Fibroblast of pulmonary artery (primary cell): ENCODE measurements at regions not wholly inside any gene's neighbourhood (a gene's known extent, or its start where the extent isn't known, plus 50 kb on each side); places are given as distances from the start of the nearest gene placed in this dataset.
A peak's percentile ranks its signal among the peaks of the same experiment; 100 is the strongest.

Experiments
- DNase-seq: peaks from one replicate; pipeline ENCODE4 v3.0.0-alpha.2; 2010; ENCODE audit warnings: low read depth
- H3K4me3 ChIP-seq: replicated peaks from 2 replicates; pipeline ENCODE4 v1.5.1; 2011; ENCODE audit warnings: low read depth, mild to moderate bottlenecking, control low read depth, low read length, moderate library complexity
- CTCF ChIP-seq: IDR thresholded peaks from 2 replicates; pipeline ENCODE4 v1.5.1; 2011; ENCODE audit warnings: mild to moderate bottlenecking, control low read depth, low read length, inconsistent platforms; ENCODE audit errors: missing control alignments

GRCh38 chr12:92403210-92404175 is 257.8 kb upstream of the BTG1 start:
- no peak overlapping the region for H3K4me3 ChIP-seq
- TF ChIP-seq CTCF = no peak
- DNase-seq = no peak

DNA sequence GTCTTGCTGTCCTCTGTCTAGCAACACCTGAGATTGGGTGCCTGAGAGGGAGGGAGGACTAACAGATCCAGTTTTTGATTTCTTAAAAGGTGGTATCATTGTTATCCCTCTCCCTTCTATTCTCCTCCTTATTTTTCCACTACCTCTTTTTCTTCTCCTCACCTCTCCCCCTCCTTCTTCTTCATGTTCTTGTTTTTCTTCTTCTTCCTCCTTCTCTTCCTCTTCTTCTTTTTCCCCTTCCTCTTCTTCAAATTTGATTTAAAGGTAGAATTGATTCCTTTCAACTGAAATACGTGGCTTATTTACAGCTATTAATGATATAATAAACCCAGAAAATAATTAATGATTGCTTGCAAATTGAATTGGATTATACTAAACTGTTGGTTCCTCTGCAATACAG is 256.8 kb upstream of the BTG1 start:
- TF ChIP-seq CTCF = no peak
- no peak for DNase-seq

GRCh38 chr12:92400006-92400405 is 254.4 kb upstream of the BTG1 start:
- DNase-seq = no peak

More for the DNA sequence above, 256.8 kb upstream of the BTG1 start:
- H3K4me3 ChIP-seq = no peak overlapping the region

DNA sequence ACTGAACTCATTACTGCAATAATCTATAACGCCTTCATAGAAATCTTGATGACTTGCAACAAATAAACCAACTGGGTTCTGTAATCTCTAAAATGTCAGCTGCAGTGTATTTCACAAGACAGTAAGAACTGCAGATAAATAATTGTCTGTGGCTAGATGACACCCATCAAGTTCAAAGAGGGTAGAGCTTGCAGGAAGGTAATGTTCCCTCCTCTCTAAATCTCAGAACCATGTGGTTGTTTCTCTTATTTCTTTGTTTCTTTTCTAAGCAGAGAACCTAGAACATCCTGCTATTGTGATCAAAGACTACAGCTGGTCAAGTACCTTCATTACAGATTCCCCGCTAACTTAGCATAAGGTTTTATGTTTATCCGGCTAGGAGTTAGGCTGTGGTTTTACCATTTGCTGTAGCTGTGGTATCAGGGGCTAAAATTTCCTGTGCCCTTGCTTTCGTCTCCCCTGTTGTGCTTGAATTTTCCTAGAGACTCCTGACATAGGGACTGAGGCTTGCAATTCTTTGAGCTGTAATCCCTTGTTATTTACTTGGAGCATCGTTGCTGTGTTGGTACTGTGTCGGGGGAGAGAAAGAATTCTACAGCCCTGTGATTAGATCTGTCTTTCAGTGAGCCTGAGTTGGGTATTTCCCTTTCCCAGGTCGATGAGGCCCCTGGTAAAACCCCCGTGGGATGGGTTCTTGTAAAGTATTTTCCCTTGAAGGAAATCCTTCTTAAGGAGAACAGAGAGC is 253.1 kb upstream of the BTG1 start:
- no peak for DNase-seq
- no peak for TF ChIP-seq CTCF
- H3K4me3 ChIP-seq = no peak overlapping the region

More at GRCh38 chr12:92400006-92400405, 254.4 kb upstream of the BTG1 start:
- H3K4me3 ChIP-seq = no peak overlapping the region
- TF ChIP-seq CTCF = no peak

DNA sequence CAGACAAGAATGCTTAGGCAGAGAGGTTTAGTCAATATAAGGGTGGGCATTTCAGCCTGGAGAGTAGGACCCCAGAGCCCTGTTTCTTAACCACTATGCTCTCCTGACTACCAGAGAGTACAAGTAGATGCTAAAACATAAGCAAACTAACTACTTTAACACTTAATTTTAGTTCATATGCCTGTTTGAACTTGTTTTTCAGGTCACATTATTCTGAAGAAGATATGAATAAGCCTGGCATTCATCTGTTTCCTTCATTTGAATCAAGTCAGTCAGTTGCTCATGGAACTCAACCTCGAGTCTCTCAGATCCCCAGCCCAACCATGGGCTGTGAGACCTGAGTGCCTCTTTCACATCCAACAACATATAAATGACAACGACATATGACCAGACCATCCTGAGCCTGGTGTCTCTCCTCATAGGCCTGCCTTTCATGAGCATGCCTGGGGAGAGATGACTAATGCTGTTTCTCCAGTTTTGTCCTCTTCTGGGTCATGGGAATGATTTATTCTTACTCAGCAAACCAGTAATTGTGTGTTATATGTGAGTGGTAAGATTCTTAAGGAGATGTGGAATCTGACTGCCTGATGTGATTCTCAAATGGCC is 251.1 kb upstream of the BTG1 start:
- TF ChIP-seq CTCF = no peak
- H3K4me3 ChIP-seq = no peak overlapping the region
- peak; percentile 27 for DNase-seq

DNA sequence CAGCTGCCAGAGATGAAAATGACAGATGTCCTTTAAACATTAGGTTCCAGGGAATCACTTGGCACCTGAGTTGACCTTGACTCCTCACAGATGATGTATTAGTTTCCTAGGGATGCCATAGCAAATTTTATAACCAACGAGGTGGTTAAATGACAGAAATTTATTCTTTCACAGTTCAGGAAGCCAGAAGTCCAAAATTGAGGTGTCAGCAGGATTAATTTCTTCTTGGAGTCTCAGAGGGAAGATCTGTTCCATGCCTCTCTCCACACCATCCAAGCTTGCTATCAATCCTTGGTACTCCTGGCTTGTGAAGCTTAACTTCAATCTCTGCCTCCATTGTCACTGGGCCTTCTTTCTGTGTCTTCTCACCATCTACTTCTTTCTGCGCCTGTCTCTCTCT is 249.7 kb upstream of the BTG1 start:
- DNase-seq = no peak
- H3K4me3 ChIP-seq = no peak overlapping the region
- no peak for TF ChIP-seq CTCF
